SW480 (cell line): ENCODE measurements at regions not wholly inside any gene's neighbourhood (a gene's known extent, or its start where the extent isn't known, plus 50 kb on each side); places are given as distances from the start of the nearest gene placed in this dataset.
"Not testable (repeated sequence)": the region's sequence is repeated elsewhere in the genome, so short reads cannot be mapped to it uniquely, and the experiment has no call there.

Experiments used
- DNase-seq: peaks from one replicate; pipeline ENCODE4 v3.0.0-alpha.2; 2016; ENCODE audit warnings: low spot score

- DNase-seq, result no peak
Observed at GRCh38 chr4:160082432-160083207, 979.7 kb downstream of the RAPGEF2 start.

- DNase-seq, result no peak
Observed at GRCh38 chr4:160091631-160092030, 988.8 kb downstream of the RAPGEF2 start.

GRCh38 chr4:160100316-160100715 is 997.4 kb downstream of the RAPGEF2 start:
- DNase-seq, result no peak

DNA sequence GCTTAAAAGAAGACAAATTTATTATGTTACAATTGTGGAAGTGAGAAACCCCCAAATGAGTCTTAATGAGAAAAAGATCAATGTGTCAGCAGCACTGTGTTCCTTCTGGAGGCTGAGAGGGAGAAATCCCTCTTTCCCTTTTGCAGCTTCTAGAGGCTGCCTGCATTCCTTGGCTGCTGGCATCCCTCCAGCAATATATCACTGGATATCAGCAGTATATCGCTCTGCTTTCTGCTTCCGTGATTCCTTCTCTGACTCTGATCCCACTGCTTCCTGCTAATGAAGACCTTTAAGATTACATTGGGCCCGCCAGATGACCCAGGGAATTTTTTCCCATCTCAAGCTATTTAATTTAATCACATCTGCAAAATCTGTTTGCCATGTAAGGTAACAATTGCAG is 1008.0 kb downstream of the RAPGEF2 start:
- DNase-seq, result no peak

DNA sequence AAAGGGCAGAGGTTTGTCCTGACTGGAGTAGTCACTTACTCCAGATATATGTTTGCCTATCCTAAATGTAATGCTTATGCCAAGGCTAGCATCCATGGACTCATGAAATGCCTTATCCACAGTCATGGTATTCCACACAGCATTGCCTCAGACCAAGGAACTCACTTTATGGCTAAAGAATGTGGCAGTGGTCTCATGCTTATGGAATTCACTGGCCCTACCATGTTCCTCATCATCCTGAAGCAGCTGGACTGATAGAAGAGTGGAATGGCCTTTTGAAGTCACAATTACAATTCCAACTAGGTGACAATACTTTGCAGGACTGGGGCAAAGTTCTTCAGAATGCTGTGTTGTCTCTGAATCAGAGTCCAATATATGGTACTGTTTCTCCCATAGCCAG is 1014.8 kb downstream of the RAPGEF2 start:
- no peak for DNase-seq

DNA sequence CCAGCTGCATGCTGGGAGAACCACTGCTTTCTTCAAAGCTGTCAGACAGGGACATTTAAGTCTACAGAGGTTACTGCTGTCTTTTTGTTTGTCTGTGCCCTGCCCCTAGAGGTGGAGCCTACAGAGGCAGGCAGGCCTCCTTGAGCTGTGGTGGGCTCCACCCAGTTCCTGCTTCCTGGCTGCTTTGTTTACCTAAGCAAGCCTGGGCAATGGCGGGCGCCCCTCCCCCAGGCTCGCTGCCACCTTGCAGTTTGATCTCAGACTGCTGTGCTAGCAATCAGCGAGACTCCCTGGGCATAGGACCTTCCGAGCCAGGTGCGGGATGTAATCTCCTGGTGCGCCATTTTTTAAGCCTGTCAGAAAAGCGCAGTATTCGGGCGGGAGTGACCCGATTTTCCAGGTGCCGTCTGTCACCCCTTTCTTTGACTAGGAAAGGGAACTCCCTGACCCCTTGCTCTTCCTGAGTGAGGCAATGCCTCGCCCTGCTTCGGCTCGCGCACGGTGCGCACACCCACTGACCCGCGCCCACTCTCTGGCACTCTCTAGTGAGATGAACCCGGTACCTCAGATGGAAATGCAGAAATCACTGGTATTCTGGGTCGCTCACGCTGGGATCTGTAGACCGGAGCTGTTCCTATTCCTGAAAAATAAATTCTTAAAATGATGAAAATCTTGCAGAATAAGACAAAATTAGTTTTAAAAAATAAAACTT is 1022.9 kb downstream of the RAPGEF2 start:
- not testable (repeated sequence) for DNase-seq

- DNase-seq, result no peak
Observed at GRCh38 chr4:160127211-160127610, 1024.3 kb downstream of the RAPGEF2 start.

DNA sequence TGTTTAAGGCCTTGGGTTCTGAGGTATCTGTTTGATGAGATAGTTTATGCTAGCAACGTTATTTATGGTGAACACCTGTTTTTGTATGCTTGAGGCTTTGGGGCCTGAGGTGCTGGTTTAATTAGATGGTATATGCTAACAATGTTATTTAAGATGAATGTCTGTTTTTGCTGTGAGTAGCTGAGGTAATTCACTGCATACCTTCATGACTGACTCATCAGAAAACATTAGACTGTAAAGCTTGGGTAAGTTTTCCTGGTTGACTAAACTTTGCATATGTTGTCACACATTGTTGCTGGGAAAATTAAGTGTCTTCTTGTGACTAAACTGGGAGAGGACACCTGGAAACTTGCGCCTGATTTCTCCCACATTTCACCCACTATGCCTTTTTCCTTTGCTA is 1026.6 kb downstream of the RAPGEF2 start:
- no peak for DNase-seq

GRCh38 chr4:160136021-160136420 is 1033.1 kb downstream of the RAPGEF2 start:
- no peak for DNase-seq

DNA sequence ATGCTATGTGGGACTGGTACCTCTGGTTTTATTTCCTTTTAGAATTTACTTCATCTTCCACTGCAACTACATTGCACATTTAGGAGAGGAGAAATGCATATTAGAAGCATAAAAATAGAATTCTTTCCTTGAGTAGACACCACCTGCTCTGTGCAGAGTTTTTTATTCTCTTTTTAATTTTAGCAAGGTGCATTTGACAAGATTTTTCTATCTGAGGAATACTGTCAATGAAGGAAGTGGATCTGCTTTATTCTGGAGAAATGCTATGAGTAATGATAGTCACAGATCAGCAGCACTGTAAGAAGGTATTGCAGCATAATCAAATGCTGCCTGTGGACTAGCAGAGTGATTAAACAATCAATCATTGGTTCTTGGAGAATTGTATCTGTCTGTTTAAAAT is 1038.3 kb downstream of the RAPGEF2 start:
- no peak for DNase-seq

DNA sequence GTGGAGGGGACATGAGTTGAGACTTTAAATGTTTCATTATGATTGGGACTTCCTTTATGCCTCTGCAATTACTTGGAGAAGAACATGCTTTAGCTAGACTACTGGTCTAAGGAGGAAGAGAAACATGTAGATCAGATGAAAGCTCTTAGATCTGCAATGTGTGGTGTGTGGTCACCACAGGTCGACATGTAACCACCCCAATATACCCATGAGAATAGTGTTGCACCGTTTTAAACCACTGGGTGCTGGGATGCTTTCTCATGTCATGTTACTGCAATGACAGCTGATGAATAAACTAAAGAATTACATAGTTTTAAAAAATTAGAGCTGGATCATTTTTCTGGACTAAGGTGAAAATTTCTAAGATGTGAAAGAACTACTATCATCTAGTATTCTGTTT is 1039.7 kb downstream of the RAPGEF2 start:
- DNase-seq, result no peak

DNA sequence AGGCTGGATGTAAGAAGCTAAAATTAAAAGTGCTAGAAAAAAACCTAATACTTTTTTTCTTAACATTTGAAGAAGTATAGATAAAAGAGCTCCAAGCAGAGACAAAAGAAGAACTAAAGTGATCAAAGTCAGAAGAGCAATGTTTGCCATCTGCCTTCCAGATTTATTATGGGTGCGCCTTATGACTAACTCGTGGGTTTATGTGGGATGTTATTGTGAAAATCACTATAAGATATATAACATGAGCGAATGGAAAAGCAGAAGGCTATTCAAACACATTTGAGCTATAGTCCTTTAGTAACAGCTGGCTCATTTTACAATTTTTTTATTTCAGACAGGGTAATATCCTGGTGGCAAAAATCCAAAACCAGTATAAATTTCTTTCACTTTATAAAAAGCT is 1040.7 kb downstream of the RAPGEF2 start:
- no peak for DNase-seq

GRCh38 chr4:160159457-160159856 is 1056.6 kb downstream of the RAPGEF2 start:
- DNase-seq, result no peak

DNA sequence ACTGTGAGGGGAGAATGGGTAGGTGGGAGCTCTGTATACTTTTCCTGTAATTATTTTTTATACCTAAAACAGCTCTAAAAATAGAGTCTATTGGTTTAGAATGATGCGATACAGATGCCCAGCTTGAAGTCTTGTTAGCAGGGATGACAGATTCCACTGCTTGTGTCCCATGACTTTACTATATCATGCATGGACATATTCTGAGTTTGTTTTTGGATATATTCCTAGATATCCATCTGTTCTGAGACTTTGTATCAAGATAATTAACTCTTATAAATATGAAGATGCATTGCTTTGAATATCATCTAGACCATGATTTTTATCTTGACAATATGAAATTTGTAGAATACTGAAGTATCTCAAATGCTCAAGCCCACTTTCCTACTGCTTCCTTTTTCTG is 1058.1 kb downstream of the RAPGEF2 start:
- DNase-seq, result no peak

GRCh38 chr4:160175064-160175643 is 1072.3 kb downstream of the RAPGEF2 start:
- DNase-seq, result no peak

DNA sequence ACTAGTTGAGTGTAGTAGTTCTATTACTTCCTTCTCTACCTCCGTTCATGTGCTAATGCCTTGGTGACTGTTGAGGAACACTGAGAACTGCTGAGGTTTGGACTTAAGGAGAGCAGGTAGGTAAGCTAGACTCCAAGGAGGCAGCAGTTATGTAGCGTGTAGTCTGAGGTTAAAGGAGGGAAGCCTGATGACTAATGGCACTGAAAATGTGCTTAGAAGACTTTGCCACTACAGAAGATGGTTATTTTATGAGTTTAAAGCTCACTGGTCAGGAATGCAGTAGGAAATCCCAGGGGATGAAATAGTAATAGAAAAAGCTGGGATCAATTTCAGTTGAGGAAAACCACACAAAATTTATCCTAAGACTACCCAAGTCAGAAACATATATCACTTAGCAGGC is 1077.3 kb downstream of the RAPGEF2 start:
- no peak for DNase-seq

DNA sequence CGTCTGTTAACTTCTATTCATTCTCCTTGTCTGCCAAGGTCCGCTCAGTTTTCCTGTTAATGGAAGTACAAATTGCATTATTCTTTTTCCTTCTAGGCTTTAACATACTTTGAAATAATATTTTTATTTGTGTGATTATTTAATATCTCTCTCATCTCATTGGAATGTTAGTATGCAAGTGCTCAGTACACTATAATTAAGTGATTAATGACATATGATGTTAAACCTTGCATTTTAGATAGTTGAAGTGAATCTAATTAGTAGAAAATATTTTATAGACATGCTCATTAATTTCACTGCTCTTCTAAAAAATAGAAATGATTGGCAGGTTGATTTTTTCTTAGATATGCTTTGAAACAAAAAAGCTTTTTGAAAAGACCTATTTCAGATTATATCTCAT is 1079.8 kb downstream of the RAPGEF2 start:
- DNase-seq, result no peak

- no peak for DNase-seq
Observed at GRCh38 chr4:160184884-160185283, 1082.0 kb downstream of the RAPGEF2 start.

DNA sequence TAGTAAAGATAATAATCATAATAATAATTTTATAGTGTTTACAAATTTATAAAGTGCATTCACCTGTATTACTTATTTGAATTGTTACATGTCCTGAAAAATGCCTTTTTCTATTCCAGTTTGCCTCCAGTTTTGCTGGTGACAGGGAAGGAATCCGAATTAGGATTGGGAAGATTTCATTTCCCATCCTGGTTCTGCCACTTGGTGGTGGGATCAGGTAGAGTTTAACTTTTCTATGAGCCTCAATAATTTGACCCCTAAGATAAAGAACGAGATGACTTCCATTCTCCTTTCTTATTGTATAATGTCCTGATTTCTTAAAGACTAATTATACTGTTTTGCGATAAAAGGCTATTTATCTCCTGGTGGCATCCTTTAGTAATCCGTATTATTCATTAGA is 1090.9 kb downstream of the RAPGEF2 start:
- no peak for DNase-seq

DNA sequence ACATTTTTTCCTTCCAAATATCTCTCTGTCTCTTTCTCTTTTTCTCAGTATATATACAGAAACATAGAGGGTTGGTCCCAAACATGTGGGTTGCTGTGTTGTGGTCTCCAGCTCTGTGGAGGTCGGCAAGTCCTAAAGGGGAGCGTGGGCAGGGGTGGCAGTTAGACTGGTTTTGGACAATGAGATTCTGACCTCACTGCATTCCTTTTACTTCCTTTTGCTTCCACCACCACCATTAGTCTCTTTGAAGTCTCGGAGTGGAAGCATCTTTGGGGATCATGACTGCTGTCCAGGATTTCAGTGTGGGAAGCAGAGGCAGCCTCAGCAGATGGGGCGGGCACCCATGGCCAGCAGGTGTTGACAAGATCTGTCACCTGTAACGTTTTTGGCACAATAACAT is 1091.8 kb downstream of the RAPGEF2 start:
- peak; percentile 51 for DNase-seq

- DNase-seq, result no peak
Observed at GRCh38 chr4:160202802-160203201, 1099.9 kb downstream of the RAPGEF2 start.

- no peak for DNase-seq
Observed at GRCh38 chr4:160212078-160212477, 1109.2 kb downstream of the RAPGEF2 start.

GRCh38 chr4:160213366-160213765 is 1110.5 kb downstream of the RAPGEF2 start:
- DNase-seq, result no peak
